ENCODE measurements at regions not wholly inside any gene's neighbourhood (a gene's known extent, or its start where the extent isn't known, plus 50 kb on each side); places are given as distances from the start of the nearest gene placed in this dataset.

DNA sequence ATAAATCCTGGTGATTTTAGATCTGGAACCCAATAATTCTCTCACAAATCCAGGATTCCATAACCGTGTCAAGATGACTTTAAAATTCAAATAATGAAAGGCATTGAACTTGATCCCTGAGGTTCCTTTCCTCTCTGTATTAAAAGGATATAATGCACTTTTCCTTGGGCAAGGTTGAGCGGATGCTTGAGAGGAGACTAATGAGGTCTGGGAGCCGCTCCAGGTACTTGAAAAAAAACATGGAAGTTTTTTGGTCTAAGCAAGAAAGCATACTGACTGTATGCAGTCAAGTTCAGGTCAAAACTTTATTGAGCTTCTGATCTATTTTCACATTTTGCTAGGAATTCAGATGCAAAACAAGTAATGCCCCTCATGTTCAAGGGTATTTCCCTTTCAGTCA lies 318.5 kb downstream of the RAD51AP2 start:
- no peaks in the 10 kb centered on the region for H3K4me1 ChIP-seq (ENCODE audit: control insufficient read depth, insufficient read depth, low read length)
- H3K4me2 ChIP-seq (ENCODE audit: control insufficient read depth, insufficient read depth), result no peak overlapping the region
- H3K79me2 ChIP-seq (ENCODE audit: control insufficient read depth, insufficient read depth, low read length), result no peaks in the 10 kb centered on the region
- POLR2A ChIA-PET, result no interaction called here
- in situ Hi-C loops (cut with MboI) (no loop called here), intact Hi-C loops (cut with micrococcal nuclease; ENCODE audit: unreplicated experiment) (no loop called here)
- H4K20me1 ChIP-seq (ENCODE audit: control insufficient read depth, insufficient read depth), result no peaks in the 10 kb centered on the region
- no peak overlapping the region for H3K9ac ChIP-seq (ENCODE audit: control insufficient read depth, insufficient read depth, low read length)
- no peak for ATAC-seq
- no peaks in the 10 kb centered on the region for H3K9me3 ChIP-seq (replicated peaks; ENCODE audit: control insufficient read depth, insufficient read depth, low read length)
- WGBS (ENCODE audit: insufficient coverage, insufficient replicate concordance, low lambda C conversion rate, missing lambda C conversion rate), result 10% methylated on average over 3 of the region's 3 CpGs
- H3K27me3 ChIP-seq (replicated peaks in 1 of 2; ENCODE audit: control insufficient read depth in 2 of 2, insufficient read depth in 2 of 2, low read length in 1 of 2), result no peaks in the 10 kb centered on the region
- H3K27ac ChIP-seq (ENCODE audit: control insufficient read depth, insufficient read depth), result no peak overlapping the region
- RAD21 ChIA-PET (ENCODE audit: unreplicated experiment), result no interaction called here
- SMC1A ChIA-PET (ENCODE audit: uncharacterized antibody, unreplicated experiment), result no interaction called here
- no peak for TF ChIP-seq YY1 (IDR thresholded peaks at IDR 0.05; ENCODE audit: low read depth, low read length)
- TF ChIP-seq BHLHE40 (IDR thresholded peaks at IDR 0.05; ENCODE audit: borderline replicate concordance in 1 of 2, low read depth in 2 of 2, low read length in 1 of 2), result no peak
- DNase-seq (ENCODE audit: low read depth, low spot score), result no peak
- H2AFZ ChIP-seq (ENCODE audit: control insufficient read depth, low read depth, low read length), result no peak overlapping the region
- CTCF ChIA-PET, result no interaction called here
- H3K36me3 ChIP-seq (ENCODE audit: control insufficient read depth in 2 of 2, insufficient read depth in 2 of 2, low read length in 1 of 2), result no peaks in the 10 kb centered on the region
- BruUV-seq (replicated peaks), result no TSS peak
- no peak overlapping the region for H3K4me3 ChIP-seq
- no peak for FAIRE-seq

DNA sequence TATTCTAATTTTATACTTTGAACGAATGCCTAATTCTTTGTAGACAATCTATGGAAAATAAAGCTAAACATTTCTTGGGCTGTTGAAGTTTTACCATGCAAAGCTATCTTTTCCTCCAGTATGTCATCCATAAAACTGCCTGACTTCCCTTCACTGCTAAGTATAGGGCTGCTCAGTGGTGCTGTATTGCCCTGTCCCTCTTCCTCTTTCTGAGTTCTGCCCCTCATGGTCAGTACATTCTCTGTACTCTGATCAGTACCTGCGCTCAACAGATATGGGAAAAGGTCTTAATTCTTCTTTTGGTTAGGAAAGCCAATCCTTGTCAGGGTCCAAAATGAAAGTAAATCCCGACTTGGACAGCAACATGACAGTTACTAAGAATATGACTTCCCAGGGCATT lies 321.9 kb downstream of the RAD51AP2 start:
- no TSS peak for BruUV-seq (replicated peaks)
- H3K27me3 ChIP-seq (replicated peaks in 1 of 2; ENCODE audit: control insufficient read depth in 2 of 2, insufficient read depth in 2 of 2, low read length in 1 of 2), result no peaks in the 10 kb centered on the region
- no peaks in the 10 kb centered on the region for H4K20me1 ChIP-seq (ENCODE audit: control insufficient read depth, insufficient read depth)
- ChIA-PET POLR2A (interaction anchor here (0.6 kb wide), 1 partner anchor 1253 kb away, joined by 3 read pairs; no protein-coding TSS in a partner anchor), SMC1A (ENCODE audit: uncharacterized antibody, unreplicated experiment) (interaction anchor here (1.0 to 1.3 kb wide), 2 partner anchors 11 to 12 kb away, joined by 3 to 4 read pairs; no protein-coding TSS in a partner anchor), RAD21 (ENCODE audit: unreplicated experiment) (no interaction called here), CTCF (interaction anchor here (0.9 kb wide), 1 partner anchor 9 kb away, joined by 3 read pairs; no protein-coding TSS in a partner anchor)
- no peak for TF ChIP-seq RB1 (IDR thresholded peaks at IDR 0.05; ENCODE audit: borderline replicate concordance)
- TF ChIP-seq, protein P1, sequence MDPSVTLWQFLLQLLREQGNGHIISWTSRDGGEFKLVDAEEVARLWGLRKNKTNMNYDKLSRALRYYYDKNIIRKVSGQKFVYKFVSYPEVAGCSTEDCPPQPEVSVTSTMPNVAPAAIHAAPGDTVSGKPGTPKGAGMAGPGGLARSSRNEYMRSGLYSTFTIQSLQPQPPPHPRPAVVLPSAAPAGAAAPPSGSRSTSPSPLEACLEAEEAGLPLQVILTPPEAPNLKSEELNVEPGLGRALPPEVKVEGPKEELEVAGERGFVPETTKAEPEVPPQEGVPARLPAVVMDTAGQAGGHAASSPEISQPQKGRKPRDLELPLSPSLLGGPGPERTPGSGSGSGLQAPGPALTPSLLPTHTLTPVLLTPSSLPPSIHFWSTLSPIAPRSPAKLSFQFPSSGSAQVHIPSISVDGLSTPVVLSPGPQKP (IDR thresholded peaks at IDR 0.05; ENCODE audit: low read depth, low read length), result no peak
- 19% methylated on average over 3 of the region's 3 CpGs for WGBS (ENCODE audit: insufficient coverage, insufficient replicate concordance, low lambda C conversion rate, missing lambda C conversion rate)
- H3K9ac ChIP-seq (ENCODE audit: control insufficient read depth, insufficient read depth, low read length), result no peak overlapping the region
- no peaks in the 10 kb centered on the region for H3K4me1 ChIP-seq (ENCODE audit: control insufficient read depth, insufficient read depth, low read length)
- H2AFZ ChIP-seq (ENCODE audit: control insufficient read depth, low read depth, low read length), result no peak overlapping the region
- no peak overlapping the region for H3K4me2 ChIP-seq (ENCODE audit: control insufficient read depth, insufficient read depth)
- no peak overlapping the region for H3K4me3 ChIP-seq
- H3K79me2 ChIP-seq (ENCODE audit: control insufficient read depth, insufficient read depth, low read length), result no peaks in the 10 kb centered on the region
- intact Hi-C loops (cut with micrococcal nuclease; ENCODE audit: unreplicated experiment), result no loop called here
- FAIRE-seq (no peak), DNase-seq (ENCODE audit: low read depth, low spot score) (no peak), ATAC-seq (no peak)
- H3K36me3 ChIP-seq (ENCODE audit: control insufficient read depth in 2 of 2, insufficient read depth in 2 of 2, low read length in 1 of 2), result no peaks in the 10 kb centered on the region
- H3K27ac ChIP-seq (ENCODE audit: control insufficient read depth, insufficient read depth), result no peak overlapping the region
- H3K9me3 ChIP-seq (replicated peaks; ENCODE audit: control insufficient read depth, insufficient read depth, low read length), result no peaks in the 10 kb centered on the region
- in situ Hi-C loops (cut with MboI), result no loop called here
